ENCODE measurements at regions not wholly inside any gene's neighbourhood (a gene's known extent, or its start where the extent isn't known, plus 50 kb on each side); places are given as distances from the start of the nearest gene placed in this dataset.

- H3K4me3 Mint-ChIP-seq, result no peak overlapping the region
- no peaks in the 10 kb centered on the region for H3K27me3 Mint-ChIP-seq (ENCODE audit: low read depth)
- TF ChIP-seq CTCF (IDR thresholded peaks at IDR 0.05; ENCODE audit: unreplicated experiment in 3 of 3), result no peak
- H3K36me3 Mint-ChIP-seq (ENCODE audit: low read depth), result no peaks in the 10 kb centered on the region
- H3K27ac Mint-ChIP-seq, result no peak overlapping the region
- no peaks in the 10 kb centered on the region for H3K4me1 Mint-ChIP-seq
- no peaks in the 10 kb centered on the region for H3K9me3 Mint-ChIP-seq
Measured at GRCh38 chr6:86154852-86155251, 512.2 kb upstream of the SYNCRIP start.

- no peak overlapping the region for H3K4me3 Mint-ChIP-seq
- H3K9me3 Mint-ChIP-seq, result no peaks in the 10 kb centered on the region
- no peaks in the 10 kb centered on the region for H3K36me3 Mint-ChIP-seq (ENCODE audit: low read depth)
- no peak for TF ChIP-seq CTCF (IDR thresholded peaks at IDR 0.05; ENCODE audit: unreplicated experiment in 3 of 3)
- H3K4me1 Mint-ChIP-seq, result no peaks in the 10 kb centered on the region
- H3K27ac Mint-ChIP-seq, result no peak overlapping the region
- H3K27me3 Mint-ChIP-seq (ENCODE audit: low read depth), result no peaks in the 10 kb centered on the region
Measured at GRCh38 chr6:86153521-86153920, 510.8 kb upstream of the SYNCRIP start.

- no peaks in the 10 kb centered on the region for H3K9me3 Mint-ChIP-seq
- no peak overlapping the region for H3K27ac Mint-ChIP-seq
- no peaks in the 10 kb centered on the region for H3K36me3 Mint-ChIP-seq (ENCODE audit: low read depth)
- H3K4me1 Mint-ChIP-seq, result no peaks in the 10 kb centered on the region
- TF ChIP-seq CTCF (IDR thresholded peaks at IDR 0.05; ENCODE audit: unreplicated experiment in 3 of 3), result no peak
- no peak overlapping the region for H3K4me3 Mint-ChIP-seq
- no peaks in the 10 kb centered on the region for H3K27me3 Mint-ChIP-seq (ENCODE audit: low read depth)
Measured at GRCh38 chr6:86152546-86152945, 509.9 kb upstream of the SYNCRIP start.

- Mint-ChIP-seq H3K4me3 (no peak overlapping the region), H3K4me1 (no peaks in the 10 kb centered on the region), H3K36me3 (ENCODE audit: low read depth) (no peaks in the 10 kb centered on the region), H3K9me3 (no peaks in the 10 kb centered on the region), H3K27ac (no peak overlapping the region), H3K27me3 (ENCODE audit: low read depth) (no peaks in the 10 kb centered on the region)
- no peak for TF ChIP-seq CTCF (IDR thresholded peaks at IDR 0.05; ENCODE audit: unreplicated experiment in 3 of 3)
Measured at GRCh38 chr6:86148586-86148985, 505.9 kb upstream of the SYNCRIP start.

GRCh38 chr6:86147859-86148258, 505.2 kb upstream of the SYNCRIP start:
- H3K9me3 Mint-ChIP-seq, result no peaks in the 10 kb centered on the region

More at GRCh38 chr6:86147859-86148258, 505.2 kb upstream of the SYNCRIP start:
- no peak overlapping the region for H3K4me3 Mint-ChIP-seq
- H3K27ac Mint-ChIP-seq, result no peak overlapping the region
- no peaks in the 10 kb centered on the region for H3K27me3 Mint-ChIP-seq (ENCODE audit: low read depth)
- no peaks in the 10 kb centered on the region for H3K36me3 Mint-ChIP-seq (ENCODE audit: low read depth)
- no peak for TF ChIP-seq CTCF (IDR thresholded peaks at IDR 0.05; ENCODE audit: unreplicated experiment in 3 of 3)
- no peaks in the 10 kb centered on the region for H3K4me1 Mint-ChIP-seq

Measured in nephron (organoid).